ENCODE measurements at regions not wholly inside any gene's neighbourhood (a gene's known extent, or its start where the extent isn't known, plus 50 kb on each side); places are given as distances from the start of the nearest gene placed in this dataset.
"Not testable (repeated sequence)": the region's sequence is repeated elsewhere in the genome, so short reads cannot be mapped to it uniquely, and the experiment has no call there.

- H3K4me3 ChIP-seq (ENCODE audit: low read depth in 1 of 2, low read length in 2 of 2) = no peak overlapping the region
- H3K36me3 ChIP-seq (ENCODE audit: control insufficient read depth in 1 of 2, insufficient read depth in 2 of 2, low read length in 2 of 2) = peaks cover 0 to 4% of the 10 kb centered on the region in 2 donors
- no peak overlapping the region for H3K27ac ChIP-seq (ENCODE audit: low read length)
- H3K4me1 ChIP-seq (ENCODE audit: control insufficient read depth in 1 of 2, insufficient read depth in 2 of 2, low read length in 2 of 2) = peaks cover 0 to 7% of the 10 kb centered on the region in 2 donors
- H3K27me3 ChIP-seq (ENCODE audit: low read depth, low read length) = no peaks in the 10 kb centered on the region
- H3K9me3 ChIP-seq (ENCODE audit: control insufficient read depth in 1 of 2, low read length in 2 of 2) = no peaks in the 10 kb centered on the region
Measured at GRCh38 chr1:222893255-222893654, 78.4 kb downstream of the DISP1 start.

GRCh38 chr1:222894331-222894730 is 79.5 kb downstream of the DISP1 start:
- no peaks in the 10 kb centered on the region for H3K9me3 ChIP-seq (ENCODE audit: control insufficient read depth in 1 of 2, low read length in 2 of 2)
- H3K36me3 ChIP-seq (ENCODE audit: control insufficient read depth in 1 of 2, insufficient read depth in 2 of 2, low read length in 2 of 2) = peaks cover 0 to 4% of the 10 kb centered on the region in 2 donors
- no peaks in the 10 kb centered on the region for H3K27me3 ChIP-seq (ENCODE audit: low read depth, low read length)
- peaks cover 0 to 7% of the 10 kb centered on the region in 2 donors for H3K4me1 ChIP-seq (ENCODE audit: control insufficient read depth in 1 of 2, insufficient read depth in 2 of 2, low read length in 2 of 2)
- H3K27ac ChIP-seq (ENCODE audit: low read length) = no peak overlapping the region
- H3K4me3 ChIP-seq (ENCODE audit: low read depth in 1 of 2, low read length in 2 of 2) = no peak overlapping the region

DNA sequence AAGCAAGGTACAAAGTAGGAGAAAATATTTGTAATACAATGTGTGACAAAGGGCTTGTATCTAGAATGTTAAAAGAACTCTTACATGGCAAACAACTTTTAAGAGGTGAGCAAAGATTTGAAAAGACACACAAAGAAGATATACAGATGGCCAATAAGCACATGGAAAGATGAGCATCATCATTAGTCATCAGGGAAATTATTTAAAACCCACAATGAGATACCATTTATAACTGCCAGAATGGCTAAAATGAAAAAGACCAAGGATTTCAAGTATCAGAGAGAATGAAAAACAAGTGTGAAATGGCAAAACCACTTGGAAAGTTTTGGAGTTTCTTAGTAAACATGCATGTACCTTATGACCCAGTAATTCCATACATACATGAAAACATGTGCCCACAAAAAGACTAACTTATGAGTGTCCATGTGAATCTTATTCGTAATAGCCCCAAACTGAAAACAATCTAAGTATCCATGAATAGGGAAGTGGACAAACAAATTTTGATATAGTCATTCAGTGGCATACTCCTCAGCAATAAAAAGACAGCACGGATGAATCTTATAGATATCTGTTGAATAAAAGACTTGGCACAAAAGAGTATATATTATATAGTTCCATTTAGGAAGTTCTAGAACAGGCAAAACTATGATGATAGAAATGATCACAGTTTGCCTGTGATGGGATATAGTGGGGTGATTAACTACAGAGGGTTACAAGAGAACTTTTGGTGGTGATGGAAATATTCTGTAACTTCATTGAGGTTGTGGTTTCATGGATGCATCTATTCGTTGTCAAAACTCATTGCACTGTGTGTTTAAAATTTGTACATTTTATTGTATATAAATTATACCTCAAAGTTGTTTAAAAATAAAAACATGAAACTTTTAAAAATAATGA is 82.0 kb downstream of the DISP1 start:
- Histone ChIP-seq H3K4me3 (ENCODE audit: low read depth in 1 of 2, low read length in 2 of 2) (no peak overlapping the region), H3K27me3 (ENCODE audit: low read depth, low read length) (no peaks in the 10 kb centered on the region), H3K27ac (ENCODE audit: low read length) (no peak overlapping the region), H3K9me3 (ENCODE audit: control insufficient read depth in 1 of 2, low read length in 2 of 2) (no peaks in the 10 kb centered on the region), H3K36me3 (ENCODE audit: control insufficient read depth in 1 of 2, insufficient read depth in 2 of 2, low read length in 2 of 2) (peaks cover 0 to 4% of the 10 kb centered on the region in 2 donors), H3K4me1 (ENCODE audit: control insufficient read depth in 1 of 2, insufficient read depth in 2 of 2, low read length in 2 of 2) (peaks cover 0 to 7% of the 10 kb centered on the region in 2 donors)

GRCh38 chr1:222897527-222898190 is 82.8 kb downstream of the DISP1 start:
- Histone ChIP-seq H3K4me1 (ENCODE audit: control insufficient read depth in 1 of 2, insufficient read depth in 2 of 2, low read length in 2 of 2) (peaks cover 0 to 7% of the 10 kb centered on the region in 2 donors), H3K9me3 (ENCODE audit: control insufficient read depth in 1 of 2, low read length in 2 of 2) (no peaks in the 10 kb centered on the region), H3K27me3 (ENCODE audit: low read depth, low read length) (no peaks in the 10 kb centered on the region), H3K27ac (ENCODE audit: low read length) (no peak overlapping the region), H3K4me3 (ENCODE audit: low read depth in 1 of 2, low read length in 2 of 2) (peak overlapping the region; percentile 25 to 35), H3K36me3 (ENCODE audit: control insufficient read depth in 1 of 2, insufficient read depth in 2 of 2, low read length in 2 of 2) (peaks cover 0 to 4% of the 10 kb centered on the region in 2 donors)

GRCh38 chr1:222898191-222898527 is 83.3 kb downstream of the DISP1 start:
- peak overlapping the region; percentile 25 to 35 for H3K4me3 ChIP-seq (ENCODE audit: low read depth in 1 of 2, low read length in 2 of 2)
- H3K36me3 ChIP-seq (ENCODE audit: control insufficient read depth in 1 of 2, insufficient read depth in 2 of 2, low read length in 2 of 2) = peaks cover 0 to 4% of the 10 kb centered on the region in 2 donors
- H3K27ac ChIP-seq (ENCODE audit: low read length) = no peak overlapping the region
- H3K27me3 ChIP-seq (ENCODE audit: low read depth, low read length) = no peaks in the 10 kb centered on the region
- H3K9me3 ChIP-seq (ENCODE audit: control insufficient read depth in 1 of 2, low read length in 2 of 2) = no peaks in the 10 kb centered on the region
- peaks cover 0 to 7% of the 10 kb centered on the region in 2 donors for H3K4me1 ChIP-seq (ENCODE audit: control insufficient read depth in 1 of 2, insufficient read depth in 2 of 2, low read length in 2 of 2)

GRCh38 chr1:222899471-222899870 is 84.6 kb downstream of the DISP1 start:
- no peaks in the 10 kb centered on the region for H3K27me3 ChIP-seq (ENCODE audit: low read depth, low read length)

DNA sequence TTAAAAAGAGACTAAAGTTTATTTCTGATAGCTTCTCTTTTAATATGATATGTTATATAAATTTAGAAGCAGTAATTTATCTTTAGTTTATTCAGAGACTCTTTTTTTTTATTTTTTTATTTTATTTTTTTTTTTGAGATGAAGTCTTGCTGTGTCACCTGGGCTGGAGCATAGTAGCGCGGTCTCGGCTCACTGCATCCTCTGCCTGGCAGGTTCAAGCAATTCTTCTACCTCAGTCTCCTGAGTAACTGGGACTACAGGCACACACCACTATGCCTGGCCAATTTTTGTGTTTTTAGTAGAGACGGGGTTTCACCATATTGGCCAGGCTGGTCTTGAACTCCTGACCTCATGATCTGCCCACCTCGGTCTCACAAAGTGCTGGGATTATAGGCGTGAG is 89.6 kb downstream of the DISP1 start:
- H3K36me3 ChIP-seq (ENCODE audit: control insufficient read depth in 1 of 2, insufficient read depth in 2 of 2, low read length in 2 of 2) = no peaks in the 10 kb centered on the region

More at GRCh38 chr1:222899471-222899870, 84.6 kb downstream of the DISP1 start:
- Histone ChIP-seq H3K9me3 (ENCODE audit: control insufficient read depth in 1 of 2, low read length in 2 of 2) (no peaks in the 10 kb centered on the region), H3K4me1 (ENCODE audit: control insufficient read depth in 1 of 2, insufficient read depth in 2 of 2, low read length in 2 of 2) (peaks cover 0 to 7% of the 10 kb centered on the region in 2 donors), H3K4me3 (ENCODE audit: low read depth in 1 of 2, low read length in 2 of 2) (no peak overlapping the region), H3K27ac (ENCODE audit: low read length) (no peak overlapping the region), H3K36me3 (ENCODE audit: control insufficient read depth in 1 of 2, insufficient read depth in 2 of 2, low read length in 2 of 2) (no peaks in the 10 kb centered on the region)

DNA sequence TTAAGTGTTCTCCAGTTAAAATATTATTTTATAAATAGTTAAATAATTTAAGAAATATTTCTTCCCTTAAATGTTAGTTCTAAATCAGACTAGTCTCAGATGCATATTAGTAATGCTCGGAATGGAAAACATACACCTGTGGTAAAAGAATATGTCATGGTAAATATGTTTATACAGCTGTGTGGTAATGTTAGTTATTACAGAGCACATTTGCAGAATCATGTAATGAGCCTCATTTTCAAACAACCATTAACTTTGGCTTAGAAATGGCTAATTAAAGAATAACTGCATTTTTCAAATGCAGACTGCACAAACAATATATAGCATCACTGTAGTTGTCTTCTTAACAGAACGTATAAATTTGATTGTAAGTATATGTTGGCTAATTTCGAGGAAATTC is 90.3 kb downstream of the DISP1 start:
- Histone ChIP-seq H3K27ac (ENCODE audit: low read length) (no peak overlapping the region), H3K36me3 (ENCODE audit: control insufficient read depth in 1 of 2, insufficient read depth in 2 of 2, low read length in 2 of 2) (no peaks in the 10 kb centered on the region), H3K27me3 (ENCODE audit: low read depth, low read length) (no peaks in the 10 kb centered on the region), H3K4me1 (ENCODE audit: control insufficient read depth in 1 of 2, insufficient read depth in 2 of 2, low read length in 2 of 2) (no peaks in the 10 kb centered on the region), H3K9me3 (ENCODE audit: control insufficient read depth in 1 of 2, low read length in 2 of 2) (no peaks in the 10 kb centered on the region), H3K4me3 (ENCODE audit: low read depth in 1 of 2, low read length in 2 of 2) (no peak overlapping the region)

More for the DNA sequence above, 89.6 kb downstream of the DISP1 start:
- H3K27ac ChIP-seq (ENCODE audit: low read length) = no peak overlapping the region
- H3K27me3 ChIP-seq (ENCODE audit: low read depth, low read length) = no peaks in the 10 kb centered on the region
- no peaks in the 10 kb centered on the region for H3K4me1 ChIP-seq (ENCODE audit: control insufficient read depth in 1 of 2, insufficient read depth in 2 of 2, low read length in 2 of 2)
- no peaks in the 10 kb centered on the region for H3K9me3 ChIP-seq (ENCODE audit: control insufficient read depth in 1 of 2, low read length in 2 of 2)
- no peak overlapping the region for H3K4me3 ChIP-seq (ENCODE audit: low read depth in 1 of 2, low read length in 2 of 2)

DNA sequence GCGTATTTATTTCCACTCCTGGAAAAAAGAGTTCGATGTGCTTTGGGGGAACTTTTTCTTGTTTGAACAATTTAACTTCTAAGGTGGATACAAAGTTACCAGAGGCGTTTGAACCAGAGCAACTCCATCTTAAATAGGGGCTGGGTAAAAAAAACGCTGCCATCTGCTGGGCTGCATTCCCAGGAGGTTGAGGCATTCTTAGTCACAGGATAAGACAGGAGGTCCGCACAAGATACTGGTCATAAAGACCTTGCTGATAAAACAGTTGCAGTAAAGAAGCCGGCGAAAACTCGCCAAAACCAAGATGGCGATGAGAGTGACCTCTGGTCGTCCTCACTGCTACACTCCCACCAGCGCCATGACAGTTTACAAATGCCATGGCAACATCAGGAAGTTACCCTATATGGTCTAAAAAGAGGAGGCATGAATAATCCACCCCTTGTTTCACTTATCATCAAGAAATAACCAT is 91.5 kb downstream of the DISP1 start:
- not testable (repeated sequence) for H3K9me3 ChIP-seq (ENCODE audit: control insufficient read depth in 1 of 2, low read length in 2 of 2); H3K4me3 ChIP-seq (ENCODE audit: low read depth in 1 of 2, low read length in 2 of 2); H3K4me1 ChIP-seq (ENCODE audit: control insufficient read depth in 1 of 2, insufficient read depth in 2 of 2, low read length in 2 of 2); H3K27ac ChIP-seq (ENCODE audit: low read length); H3K36me3 ChIP-seq (ENCODE audit: control insufficient read depth in 1 of 2, insufficient read depth in 2 of 2, low read length in 2 of 2); H3K27me3 ChIP-seq (ENCODE audit: low read depth, low read length)

DNA sequence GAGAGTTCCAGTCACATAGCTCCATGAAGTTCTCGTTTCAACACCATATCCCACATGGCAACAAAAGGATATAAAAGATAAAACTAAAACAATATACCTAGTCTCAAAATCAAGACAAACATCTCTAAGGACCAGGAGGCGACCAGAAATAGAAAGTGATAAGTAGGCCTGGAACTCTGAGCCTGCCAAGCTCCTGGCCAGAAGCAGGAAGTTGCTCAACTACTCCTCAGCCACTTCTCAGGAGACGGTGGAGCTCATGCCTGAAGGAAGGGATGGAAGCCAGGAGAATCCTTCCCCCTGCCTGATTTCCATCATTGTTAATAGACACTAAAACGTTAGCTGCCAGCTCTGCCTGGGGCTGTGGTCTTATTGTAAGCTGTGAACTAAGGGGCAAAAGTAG is 94.7 kb downstream of the DISP1 start:
- no peaks in the 10 kb centered on the region for H3K27me3 ChIP-seq (ENCODE audit: low read depth, low read length)
- no peaks in the 10 kb centered on the region for H3K9me3 ChIP-seq (ENCODE audit: control insufficient read depth in 1 of 2, low read length in 2 of 2)
- H3K4me3 ChIP-seq (ENCODE audit: low read depth in 1 of 2, low read length in 2 of 2) = no peak overlapping the region
- no peak overlapping the region for H3K27ac ChIP-seq (ENCODE audit: low read length)
- no peaks in the 10 kb centered on the region for H3K36me3 ChIP-seq (ENCODE audit: control insufficient read depth in 1 of 2, insufficient read depth in 2 of 2, low read length in 2 of 2)
- H3K4me1 ChIP-seq (ENCODE audit: control insufficient read depth in 1 of 2, insufficient read depth in 2 of 2, low read length in 2 of 2) = no peaks in the 10 kb centered on the region

DNA sequence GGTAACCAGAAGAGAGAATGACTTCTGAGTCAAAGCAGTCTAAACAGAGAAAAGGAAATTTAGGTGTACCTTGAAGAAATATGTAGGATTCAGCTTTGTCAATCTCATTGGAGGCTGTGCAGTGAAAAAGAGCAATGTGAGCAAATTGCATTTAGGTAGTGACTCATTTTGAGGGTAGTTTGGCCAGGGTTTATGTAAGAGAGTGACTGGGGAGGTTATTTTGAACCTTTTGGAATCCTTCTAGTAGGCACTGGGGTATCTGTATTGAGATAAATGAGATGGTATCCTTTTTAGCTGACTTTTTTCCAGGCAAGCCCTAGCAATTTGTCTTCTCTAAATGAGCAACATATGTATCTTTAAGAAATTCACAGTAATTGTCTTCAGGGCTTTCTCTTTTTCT is 95.9 kb downstream of the DISP1 start:
- no peak overlapping the region for H3K4me3 ChIP-seq (ENCODE audit: low read depth in 1 of 2, low read length in 2 of 2)

More for the DNA sequence above, 95.9 kb downstream of the DISP1 start:
- H3K4me1 ChIP-seq (ENCODE audit: control insufficient read depth in 1 of 2, insufficient read depth in 2 of 2, low read length in 2 of 2) = no peaks in the 10 kb centered on the region
- H3K9me3 ChIP-seq (ENCODE audit: control insufficient read depth in 1 of 2, low read length in 2 of 2) = no peaks in the 10 kb centered on the region
- no peaks in the 10 kb centered on the region for H3K36me3 ChIP-seq (ENCODE audit: control insufficient read depth in 1 of 2, insufficient read depth in 2 of 2, low read length in 2 of 2)
- H3K27ac ChIP-seq (ENCODE audit: low read length) = no peak overlapping the region
- no peaks in the 10 kb centered on the region for H3K27me3 ChIP-seq (ENCODE audit: low read depth, low read length)
